Aorta (tissue), 5 donors: ENCODE measurements at regions not wholly inside any gene's neighbourhood (a gene's known extent, or its start where the extent isn't known, plus 50 kb on each side); places are given as distances from the start of the nearest gene placed in this dataset.

Source experiments
- ATAC-seq: fragments of 200-7000 bp; cut with Tn5 transposase; one replicate; pipeline ENCODE4 v1.9.1; 2022; ENCODE audit warnings: moderate library complexity; ENCODE audit not compliant: low FRiP score
- DNase-seq, 2 donors: peaks; one replicate each; pipeline ENCODE4 v3.0.0-alpha.2; 2020
- H3K27ac ChIP-seq, 2 donors: one replicate each; pipeline ENCODE4 v1.5.1; 2013; ENCODE audit warnings: low read length in 2 of 2, mild to moderate bottlenecking in 2 of 2, moderate library complexity in 2 of 2, control low read depth in 1 of 2, inconsistent platforms in 1 of 2, low read depth in 1 of 2
- H3K27me3 ChIP-seq, 2 donors: one replicate each; pipeline ENCODE4 v1.6.1; 2013; ENCODE audit warnings: control low read depth in 1 of 2, low read length in 1 of 2, mild to moderate bottlenecking in 1 of 2, moderate library complexity in 1 of 2; ENCODE audit not compliant: insufficient read depth in 2 of 2, control insufficient read depth in 1 of 2
- H3K36me3 ChIP-seq, 2 donors: one replicate each; pipeline ENCODE4 v1.6.1; 2013; ENCODE audit warnings: control low read depth in 1 of 2, low read length in 1 of 2, mild to moderate bottlenecking in 1 of 2; ENCODE audit not compliant: insufficient read depth in 2 of 2, control insufficient read depth in 1 of 2
- H3K4me1 ChIP-seq, 2 donors: one replicate each; pipeline ENCODE4 v1.6.1; 2013; ENCODE audit warnings: low read length in 2 of 2, control low read depth in 1 of 2, mild to moderate bottlenecking in 1 of 2, moderate library complexity in 1 of 2; ENCODE audit not compliant: insufficient read depth in 2 of 2, control insufficient read depth in 1 of 2
- H3K4me3 ChIP-seq, 2 donors: one replicate each; pipeline ENCODE4 v1.5.1; 2013; ENCODE audit warnings: low read length in 2 of 2, control low read depth in 1 of 2, mild to moderate bottlenecking in 1 of 2
- H3K9me3 ChIP-seq: one replicate; pipeline ENCODE4 v1.6.1; 2013; ENCODE audit warnings: mild to moderate bottlenecking, low read length; ENCODE audit not compliant: control insufficient read depth
- WGBS, 2 donors: extraction: QIAGEN DNeasy Blood & Tissue Kit; methylation state at CpG; one replicate each; pipeline ENCODE4 v1.1.7; 2013; 5-methylcytosine and 5-hydroxymethylcytosine counted together
- intact Hi-C, 2 donors: fragments of 100-400 bp; cut with DNase I; formaldehyde crosslinking; loops; one replicate each; pipeline versions ENCODE4 v1.14.2 to v1.15.0; 2022
- donor health status: healthy with polysubstance abuse.
- donor health status: Bipolar disorder and iron deficiency.
- donor health status: DM: no; HTN: no; CAD: no.
- donor health status: DM: no; HTN: no; CAD: no.
- donor health status: DM: yes; HTN: yes; CAD: no.

- no peak overlapping the region for H3K4me3 ChIP-seq
- H3K36me3 ChIP-seq = no peaks in the 10 kb centered on the region
- no peaks in the 10 kb centered on the region for H3K9me3 ChIP-seq
- WGBS, 2 donors = 86 to 93% methylated on average over 7 of the region's 7 CpGs
- intact Hi-C loops = no loop called here
- no peak overlapping the region for H3K27ac ChIP-seq
- DNase-seq (no peak), ATAC-seq (no peak)
- H3K4me1 ChIP-seq = peaks cover 0 to 1% of the 10 kb centered on the region in 2 donors
- no peaks in the 10 kb centered on the region for H3K27me3 ChIP-seq
These were observed 74.9 kb downstream of the MIAT start for GRCh38 chr22:26732284-26732683.

- no peak overlapping the region for H3K27ac ChIP-seq
These were observed 77.1 kb downstream of the MIAT start for GRCh38 chr22:26734339-26735018.

GRCh38 chr22:26735019-26735409 is 77.6 kb downstream of the MIAT start:
- peaks cover 0 to 1% of the 10 kb centered on the region in 2 donors for H3K4me1 ChIP-seq
- intact Hi-C loops = no loop called here
- H3K27me3 ChIP-seq = no peaks in the 10 kb centered on the region
- DNase-seq (no peak), ATAC-seq (no peak)
- H3K4me3 ChIP-seq = no peak overlapping the region
- 60 to 73% methylated on average over 3 of the region's 3 CpGs for WGBS, 2 donors
- H3K27ac ChIP-seq = no peak overlapping the region
- no peaks in the 10 kb centered on the region for H3K36me3 ChIP-seq
- H3K9me3 ChIP-seq = no peaks in the 10 kb centered on the region

More at GRCh38 chr22:26734339-26735018, 77.1 kb downstream of the MIAT start:
- ATAC-seq = no peak
- no peak for DNase-seq
- Histone ChIP-seq H3K9me3 (no peaks in the 10 kb centered on the region), H3K4me3 (no peak overlapping the region), H3K4me1 (peaks cover 0 to 1% of the 10 kb centered on the region in 2 donors), H3K27me3 (no peaks in the 10 kb centered on the region), H3K36me3 (no peaks in the 10 kb centered on the region)
- intact Hi-C loops = no loop called here
- 97% methylated on average over 4 of the region's 4 CpGs for WGBS, 2 donors

GRCh38 chr22:26737262-26737661 is 79.9 kb downstream of the MIAT start:
- WGBS, 2 donors = 59 to 74% methylated on average over 1 of the region's 1 CpG

DNA sequence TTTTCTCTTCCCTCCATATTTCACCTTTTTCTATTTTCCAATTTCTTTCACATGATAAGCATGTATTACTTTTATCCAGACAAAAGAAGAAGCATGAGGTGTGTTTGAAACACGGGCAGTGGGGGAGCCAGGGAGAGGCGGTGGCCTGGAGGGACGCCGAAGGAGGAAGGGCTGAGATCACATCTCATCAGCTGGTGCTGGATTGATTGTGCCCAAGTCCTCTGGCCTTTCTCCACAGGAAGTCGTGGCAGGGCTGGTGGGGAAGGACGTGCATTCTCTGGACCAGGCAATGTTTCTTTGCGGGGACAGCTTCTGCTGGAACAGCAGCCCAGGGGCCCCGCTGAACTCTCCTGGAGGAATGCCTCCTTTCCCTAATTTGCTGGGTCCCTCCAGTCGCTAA is 82.9 kb downstream of the MIAT start:
- WGBS, 2 donors = 47 to 65% methylated on average over 9 of the region's 9 CpGs
- no peaks in the 10 kb centered on the region for H3K27me3 ChIP-seq
- intact Hi-C loops = no loop called here
- H3K4me1 ChIP-seq = peaks cover 0 to 1% of the 10 kb centered on the region in 2 donors
- ATAC-seq = no peak
- no peak overlapping the region for H3K27ac ChIP-seq
- no peaks in the 10 kb centered on the region for H3K9me3 ChIP-seq
- DNase-seq = no peak
- H3K36me3 ChIP-seq = no peaks in the 10 kb centered on the region
- no peak overlapping the region for H3K4me3 ChIP-seq

More at GRCh38 chr22:26737262-26737661, 79.9 kb downstream of the MIAT start:
- ATAC-seq = no peak
- H3K27me3 ChIP-seq = no peaks in the 10 kb centered on the region
- no peak overlapping the region for H3K27ac ChIP-seq
- DNase-seq = no peak
- no peak overlapping the region for H3K4me3 ChIP-seq
- H3K9me3 ChIP-seq = no peaks in the 10 kb centered on the region
- peaks cover 0 to 1% of the 10 kb centered on the region in 2 donors for H3K4me1 ChIP-seq
- no peaks in the 10 kb centered on the region for H3K36me3 ChIP-seq
- intact Hi-C loops = no loop called here

GRCh38 chr22:26743149-26743548 is 85.8 kb downstream of the MIAT start:
- H3K27me3 ChIP-seq = no peaks in the 10 kb centered on the region
- H3K9me3 ChIP-seq = no peaks in the 10 kb centered on the region
- intact Hi-C loops = no loop called here
- H3K4me1 ChIP-seq = no peaks in the 10 kb centered on the region
- no peak overlapping the region for H3K4me3 ChIP-seq
- ATAC-seq = no peak
- no peak overlapping the region for H3K27ac ChIP-seq
- no peak for DNase-seq
- WGBS, 2 donors = 90 to 92% methylated on average over 5 of the region's 5 CpGs
- no peaks in the 10 kb centered on the region for H3K36me3 ChIP-seq

- Histone ChIP-seq H3K9me3 (no peaks in the 10 kb centered on the region), H3K4me3 (no peak overlapping the region), H3K27me3 (no peaks in the 10 kb centered on the region), H3K27ac (no peak overlapping the region), H3K4me1 (no peaks in the 10 kb centered on the region), H3K36me3 (no peaks in the 10 kb centered on the region)
- ATAC-seq (no peak), DNase-seq (no peak)
- WGBS, 2 donors = 76 to 84% methylated on average over 4 of the region's 4 CpGs
- intact Hi-C loops = no loop called here
These were observed 87.8 kb downstream of the MIAT start for GRCh38 chr22:26744892-26745808.

- no peaks in the 10 kb centered on the region for H3K36me3 ChIP-seq
- no peak overlapping the region for H3K4me3 ChIP-seq
- no peaks in the 10 kb centered on the region for H3K27me3 ChIP-seq
- no peak overlapping the region for H3K27ac ChIP-seq
- H3K4me1 ChIP-seq = no peaks in the 10 kb centered on the region
- intact Hi-C loops = no loop called here
- 91 to 94% methylated on average over 1 of the region's 1 CpG for WGBS, 2 donors
- DNase-seq (no peak), ATAC-seq (no peak)
- no peaks in the 10 kb centered on the region for H3K9me3 ChIP-seq
These were observed 88.9 kb downstream of the MIAT start for GRCh38 chr22:26746311-26746710.

DNA sequence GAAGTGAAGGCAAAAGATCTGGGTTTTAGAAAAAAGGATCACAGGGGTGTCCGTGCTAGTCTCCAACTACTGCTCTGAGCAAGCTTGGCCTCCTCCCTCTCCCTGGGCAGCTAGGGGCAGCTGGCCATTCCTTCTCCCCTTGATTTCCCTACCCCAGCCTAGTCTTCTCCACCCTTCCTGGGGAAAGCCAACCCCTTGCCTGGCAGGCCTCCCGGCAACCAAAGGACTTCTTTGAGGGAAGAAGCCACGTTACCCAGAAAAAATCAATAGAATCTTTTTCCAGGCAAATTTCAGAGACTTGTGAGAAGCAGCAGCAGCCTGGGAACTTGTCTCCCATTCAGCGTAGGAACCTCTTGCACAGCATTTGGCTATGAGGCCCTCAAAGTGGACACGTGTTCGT is 91.5 kb downstream of the MIAT start:
- Histone ChIP-seq H3K27ac (no peak overlapping the region), H3K36me3 (no peaks in the 10 kb centered on the region), H3K27me3 (no peaks in the 10 kb centered on the region), H3K9me3 (no peaks in the 10 kb centered on the region), H3K4me3 (no peak overlapping the region), H3K4me1 (no peaks in the 10 kb centered on the region)
- no peak for DNase-seq
- WGBS, 2 donors = 66 to 68% methylated on average over 6 of the region's 6 CpGs
- intact Hi-C loops = no loop called here
- no peak for ATAC-seq
